ENCODE measurements at regions not wholly inside any gene's neighbourhood (a gene's known extent, or its start where the extent isn't known, plus 50 kb on each side); places are given as distances from the start of the nearest gene placed in this dataset.

DNA sequence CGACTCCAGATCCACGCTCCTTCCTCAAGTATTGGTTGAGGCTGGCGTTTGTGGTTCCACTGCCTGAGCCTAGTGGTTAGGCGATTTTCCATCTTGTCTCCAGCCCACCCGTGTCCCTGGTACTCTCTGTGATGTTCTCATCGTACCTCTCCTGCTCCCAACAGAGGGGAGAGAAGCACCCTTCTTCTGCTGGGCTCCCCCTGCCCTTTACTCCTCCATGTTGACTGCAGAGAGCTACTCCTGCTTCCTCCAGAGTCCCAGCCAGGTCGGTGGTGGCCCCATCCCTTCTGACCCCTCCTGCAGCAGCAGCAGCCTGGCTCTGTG, 164.0 kb upstream of the BCOR start:
- H3K36me3 ChIP-seq, result no peaks in the 10 kb centered on the region

DNA sequence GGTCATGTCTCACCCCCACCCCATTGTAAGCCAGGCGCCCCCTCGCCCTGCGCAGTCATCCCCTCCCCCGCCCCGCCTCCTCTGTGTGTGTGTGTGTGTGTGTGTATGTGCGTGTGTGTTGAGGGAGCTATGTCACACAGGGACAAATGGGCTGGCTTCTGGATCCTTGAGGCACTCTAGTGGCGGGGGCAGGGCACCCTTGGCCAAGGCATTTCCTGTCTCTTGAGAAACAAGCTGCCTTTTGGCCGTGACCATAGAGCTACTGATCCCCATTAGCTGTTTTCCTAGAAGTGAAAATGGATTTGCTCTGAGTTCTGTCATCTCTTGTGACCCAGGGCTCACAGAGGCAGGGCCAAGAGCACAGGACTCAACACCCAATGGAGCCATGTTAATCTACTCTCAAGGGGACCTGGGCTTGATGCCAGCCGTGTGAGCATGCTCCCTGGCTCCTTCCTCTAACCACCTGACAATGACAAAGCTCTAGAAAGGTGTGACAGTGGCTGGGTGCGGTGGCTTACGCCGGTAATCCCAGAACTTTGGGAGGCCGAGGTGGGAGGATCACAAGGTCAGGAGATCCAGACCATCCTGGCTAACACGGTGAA, 162.5 kb upstream of the BCOR start:
- TF ChIP-seq, protein P1, sequence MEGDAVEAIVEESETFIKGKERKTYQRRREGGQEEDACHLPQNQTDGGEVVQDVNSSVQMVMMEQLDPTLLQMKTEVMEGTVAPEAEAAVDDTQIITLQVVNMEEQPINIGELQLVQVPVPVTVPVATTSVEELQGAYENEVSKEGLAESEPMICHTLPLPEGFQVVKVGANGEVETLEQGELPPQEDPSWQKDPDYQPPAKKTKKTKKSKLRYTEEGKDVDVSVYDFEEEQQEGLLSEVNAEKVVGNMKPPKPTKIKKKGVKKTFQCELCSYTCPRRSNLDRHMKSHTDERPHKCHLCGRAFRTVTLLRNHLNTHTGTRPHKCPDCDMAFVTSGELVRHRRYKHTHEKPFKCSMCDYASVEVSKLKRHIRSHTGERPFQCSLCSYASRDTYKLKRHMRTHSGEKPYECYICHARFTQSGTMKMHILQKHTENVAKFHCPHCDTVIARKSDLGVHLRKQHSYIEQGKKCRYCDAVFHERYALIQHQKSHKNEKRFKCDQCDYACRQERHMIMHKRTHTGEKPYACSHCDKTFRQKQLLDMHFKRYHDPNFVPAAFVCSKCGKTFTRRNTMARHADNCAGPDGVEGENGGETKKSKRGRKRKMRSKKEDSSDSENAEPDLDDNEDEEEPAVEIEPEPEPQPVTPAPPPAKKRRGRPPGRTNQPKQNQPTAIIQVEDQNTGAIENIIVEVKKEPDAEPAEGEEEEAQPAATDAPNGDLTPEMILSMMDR (IDR thresholded peaks at IDR 0.05; ENCODE audit: low read depth, low read length), result no peak
- Histone ChIP-seq H3K27me3 (no peaks in the 10 kb centered on the region), H3K4me1 (no peaks in the 10 kb centered on the region), H3K36me3 (no peaks in the 10 kb centered on the region), H3K4me3 (ENCODE audit: low read depth, low read length) (no peak overlapping the region), H3K9me3 (no peaks in the 10 kb centered on the region)
- no peak for DNase-seq

More for the DNA sequence above, 164.0 kb upstream of the BCOR start:
- DNase-seq, result no peak
- H3K27me3 ChIP-seq, result no peaks in the 10 kb centered on the region
- TF ChIP-seq, protein P1 (IDR thresholded peaks at IDR 0.05; ENCODE audit: low read depth, low read length), result no peak
- no peaks in the 10 kb centered on the region for H3K9me3 ChIP-seq
- peaks cover 3% of the 10 kb centered on the region for H3K4me1 ChIP-seq
- H3K4me3 ChIP-seq (ENCODE audit: low read depth, low read length), result no peak overlapping the region

DNA sequence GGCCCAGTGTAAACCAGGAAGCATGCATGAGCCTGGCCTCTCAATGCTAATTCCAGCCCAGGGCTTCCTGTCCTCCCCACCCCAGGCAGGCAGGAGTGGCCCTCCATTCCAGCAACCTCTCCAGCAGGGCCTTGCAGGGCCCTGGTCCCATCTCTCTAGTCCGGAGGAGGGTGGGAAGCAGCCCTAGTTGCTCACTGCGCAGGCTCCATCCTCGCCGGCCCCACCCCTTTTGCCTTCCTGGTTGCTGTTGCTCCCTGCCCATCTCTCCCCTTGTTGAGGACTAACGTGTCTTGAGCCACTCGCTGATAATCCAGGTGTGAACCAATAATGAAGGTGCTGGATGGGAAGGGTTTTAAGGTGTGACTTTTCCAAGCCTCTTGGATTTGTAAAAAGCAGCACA, 161.2 kb upstream of the BCOR start:
- H3K27me3 ChIP-seq, result no peaks in the 10 kb centered on the region
- no peaks in the 10 kb centered on the region for H3K36me3 ChIP-seq
- no peaks in the 10 kb centered on the region for H3K9me3 ChIP-seq
- no peak overlapping the region for H3K4me3 ChIP-seq (ENCODE audit: low read depth, low read length)
- TF ChIP-seq, protein P1 (IDR thresholded peaks at IDR 0.05; ENCODE audit: low read depth, low read length), result no peak
- no peak for DNase-seq
- H3K4me1 ChIP-seq, result no peaks in the 10 kb centered on the region

DNA sequence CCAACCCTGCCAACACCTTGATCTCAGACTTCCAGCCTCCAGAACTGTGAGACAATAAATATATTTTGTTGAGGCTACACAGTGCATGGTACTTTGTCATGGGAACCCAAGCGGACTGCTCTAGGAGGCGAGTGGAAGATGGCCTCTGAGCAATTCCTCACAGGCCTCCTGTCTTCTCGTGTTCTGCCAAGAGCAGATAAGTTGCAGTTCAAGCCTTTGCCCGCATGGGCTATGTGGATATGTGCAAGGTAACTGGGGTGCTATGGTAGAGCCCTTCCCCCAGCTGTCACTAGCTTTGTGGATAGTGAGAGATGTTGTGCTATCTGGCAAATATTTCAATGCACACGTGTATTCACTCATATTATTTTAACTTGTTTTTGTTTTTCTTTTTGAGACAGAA, 156.0 kb upstream of the BCOR start:
- DNase-seq, result no peak
- H3K9me3 ChIP-seq, result no peaks in the 10 kb centered on the region
- no peaks in the 10 kb centered on the region for H3K36me3 ChIP-seq
- H3K4me3 ChIP-seq (ENCODE audit: low read depth, low read length), result no peak overlapping the region
- TF ChIP-seq, protein P1 (IDR thresholded peaks at IDR 0.05; ENCODE audit: low read depth, low read length), result no peak
- H3K27me3 ChIP-seq, result no peaks in the 10 kb centered on the region
- peaks cover 3% of the 10 kb centered on the region for H3K4me1 ChIP-seq

DNA sequence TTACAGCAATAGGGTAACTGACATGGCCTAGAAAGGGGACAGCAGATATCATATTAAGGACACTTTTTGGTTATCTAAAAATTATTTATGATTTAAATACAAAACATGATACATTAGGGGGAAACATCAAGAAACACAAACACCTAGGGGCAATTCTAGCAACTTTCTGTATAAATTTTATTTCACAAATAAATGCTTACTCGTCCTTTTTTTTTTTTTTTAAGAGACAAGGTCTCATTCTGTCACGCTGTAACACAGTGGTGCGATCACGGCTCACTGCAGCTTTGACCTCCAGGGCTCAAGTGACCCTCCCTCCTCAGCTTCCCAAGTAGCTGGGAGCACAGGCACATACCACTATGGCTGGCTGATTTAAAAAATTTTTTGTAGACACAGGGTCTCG, 151.8 kb upstream of the BCOR start:
- no peak overlapping the region for H3K4me3 ChIP-seq (ENCODE audit: low read depth, low read length)
- no peaks in the 10 kb centered on the region for H3K27me3 ChIP-seq
- peaks cover 17% of the 10 kb centered on the region for H3K4me1 ChIP-seq
- no peaks in the 10 kb centered on the region for H3K36me3 ChIP-seq
- TF ChIP-seq, protein P1 (IDR thresholded peaks at IDR 0.05; ENCODE audit: low read depth, low read length), result no peak
- H3K9me3 ChIP-seq, result no peaks in the 10 kb centered on the region
- no peak for DNase-seq

DNA sequence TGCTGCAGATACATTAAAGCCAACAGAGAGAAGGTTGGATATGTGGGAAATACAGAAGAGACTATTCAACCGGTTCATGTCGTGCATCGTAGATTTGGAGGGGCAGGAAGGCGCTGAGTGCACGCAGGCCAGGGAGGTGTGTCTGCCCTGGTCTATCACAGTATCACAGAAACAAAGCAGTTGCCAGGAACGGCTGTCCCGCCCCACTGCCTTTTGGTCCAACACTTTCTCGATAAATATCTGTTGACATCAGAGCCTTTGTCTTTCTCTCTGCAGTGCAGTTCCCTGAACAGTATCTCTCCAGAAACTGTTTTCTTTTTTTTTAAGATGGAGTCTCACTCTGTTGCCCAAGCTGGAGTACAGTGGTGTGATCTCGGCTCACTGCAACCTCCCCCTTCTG, 151.1 kb upstream of the BCOR start:
- Histone ChIP-seq H3K4me1 (peaks cover 21% of the 10 kb centered on the region), H3K36me3 (no peaks in the 10 kb centered on the region), H3K27me3 (no peaks in the 10 kb centered on the region), H3K4me3 (ENCODE audit: low read depth, low read length) (peak overlapping the region; percentile 6), H3K9me3 (no peaks in the 10 kb centered on the region)
- TF ChIP-seq, protein P1 (IDR thresholded peaks at IDR 0.05; ENCODE audit: low read depth, low read length), result no peak
- DNase-seq, result peak; percentile 66

All from BE2C (cell line).